C4-2B (cell line): ENCODE measurements at regions not wholly inside any gene's neighbourhood (a gene's known extent, or its start where the extent isn't known, plus 50 kb on each side); places are given as distances from the start of the nearest gene placed in this dataset.

ENCODE experiments used
- H3K27ac ChIP-seq: fragments of 450-650 bp; 2 replicates; pipeline ENCODE4 v1.5.1; 2017
- CTCF ChIP-seq: fragments of 450-650 bp; conservative IDR thresholded peaks from 2 replicates; pipeline ENCODE4 v1.5.1; 2017; ENCODE audit warnings: mild to moderate bottlenecking
- ZFX ChIP-seq: fragments of 450-650 bp; IDR thresholded peaks from 2 replicates; pipeline ENCODE4 v1.6.1; 2017

GRCh38 chr6:118746825-118747174, 95.4 kb upstream of the CEP85L start:
- no peak overlapping the region for H3K27ac ChIP-seq
- TF ChIP-seq CTCF: no peak
- TF ChIP-seq ZFX: no peak

DNA sequence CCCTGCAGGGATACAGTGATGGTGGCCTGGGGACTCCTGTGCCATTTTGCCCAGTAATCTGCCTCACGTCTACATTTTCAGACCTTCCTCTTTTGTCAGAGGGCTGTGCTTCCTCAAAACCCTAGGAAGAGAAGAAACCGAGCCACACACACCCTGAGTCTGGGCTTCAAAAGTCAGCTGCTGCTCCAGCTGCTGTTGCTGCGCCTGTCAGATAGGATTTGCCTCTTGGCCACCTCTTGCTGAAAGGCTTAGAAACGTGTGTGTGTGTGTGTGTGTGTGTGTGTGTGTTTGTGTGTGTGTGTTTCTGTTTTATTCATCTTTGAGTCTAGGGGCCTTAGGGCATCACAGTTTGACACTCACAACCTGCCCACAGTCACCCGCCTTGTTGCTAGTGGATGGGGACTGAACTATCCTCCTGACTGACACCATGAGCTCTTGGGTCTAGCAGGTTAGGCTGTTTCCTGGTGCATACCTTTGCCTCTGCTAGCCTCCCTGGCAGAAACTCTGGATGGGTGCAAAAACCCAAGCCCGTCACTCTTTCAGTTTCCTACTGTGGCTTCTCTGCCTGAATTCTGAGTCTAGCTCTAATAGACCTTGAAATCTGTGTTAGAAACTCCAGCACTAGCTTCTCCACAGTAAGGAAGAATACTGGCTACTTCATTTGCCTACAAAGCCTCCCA, 94.9 kb upstream of the CEP85L start:
- no peak for TF ChIP-seq CTCF
- no peak for TF ChIP-seq ZFX
- no peak overlapping the region for H3K27ac ChIP-seq

- TF ChIP-seq ZFX (no peak), CTCF (no peak)
- H3K27ac ChIP-seq: no peak overlapping the region
These were observed 93.8 kb upstream of the CEP85L start for GRCh38 chr6:118745156-118745555.

DNA sequence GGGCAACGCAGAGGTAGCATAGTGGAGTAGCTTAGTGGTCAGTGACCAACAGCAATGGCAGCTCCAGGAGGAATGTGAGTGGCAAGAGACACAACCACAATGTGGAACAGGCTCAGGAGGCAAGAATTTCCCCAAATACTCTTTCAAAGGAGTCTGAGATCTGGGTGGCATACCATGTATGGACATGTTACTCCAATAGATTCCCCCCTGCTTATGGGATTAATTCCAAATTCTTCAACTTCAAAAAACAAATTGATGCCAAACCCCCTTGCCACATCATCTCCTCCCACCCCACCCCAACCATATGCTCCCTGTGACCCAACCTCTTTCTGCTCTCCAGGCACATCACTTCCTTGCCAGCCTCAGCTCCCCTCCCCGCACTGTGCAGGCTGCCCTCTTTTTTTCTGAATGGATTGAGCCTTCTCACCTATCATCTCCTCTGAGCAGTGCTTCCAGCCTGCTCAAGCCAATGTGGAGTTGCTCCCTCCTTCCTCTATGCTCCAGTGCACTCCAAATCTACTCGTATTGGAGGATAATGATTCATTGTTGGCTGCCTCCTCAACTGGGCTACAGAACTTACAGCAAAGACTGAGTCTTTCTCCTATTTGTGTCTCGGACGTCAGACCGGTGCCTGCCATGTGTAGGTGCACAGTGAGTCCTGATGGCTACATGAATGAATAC, 93.0 kb upstream of the CEP85L start:
- TF ChIP-seq CTCF (no peak), ZFX (no peak)
- H3K27ac ChIP-seq: no peak overlapping the region

DNA sequence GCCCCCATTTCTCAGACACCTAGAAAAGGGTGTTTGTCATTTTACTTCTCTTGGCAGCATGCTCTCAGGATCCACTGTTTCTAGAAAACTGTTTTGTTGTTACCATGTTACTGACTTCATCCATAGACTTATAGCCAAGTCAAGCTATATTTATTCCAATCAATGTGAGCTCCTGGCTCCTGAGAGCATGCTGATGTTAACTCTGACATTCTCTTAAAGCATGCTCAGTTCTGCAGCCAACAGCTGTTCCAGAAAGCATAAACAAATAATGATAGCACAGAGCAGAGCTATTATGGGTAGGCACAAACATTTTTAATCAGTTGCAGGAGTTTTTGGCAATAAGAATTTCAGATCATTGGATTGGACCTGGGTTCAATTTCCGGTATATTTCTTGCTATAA, 92.4 kb upstream of the CEP85L start:
- H3K27ac ChIP-seq: no peak overlapping the region
- no peak for TF ChIP-seq ZFX
- no peak for TF ChIP-seq CTCF

GRCh38 chr6:118740372-118740771, 89.0 kb upstream of the CEP85L start:
- no peak overlapping the region for H3K27ac ChIP-seq
- TF ChIP-seq ZFX (no peak), CTCF (no peak)

- no peak overlapping the region for H3K27ac ChIP-seq
- TF ChIP-seq ZFX (no peak), CTCF (no peak)
These were observed 88.4 kb upstream of the CEP85L start for GRCh38 chr6:118739696-118740353.
